ENCODE measurements at regions not wholly inside any gene's neighbourhood (a gene's known extent, or its start where the extent isn't known, plus 50 kb on each side); places are given as distances from the start of the nearest gene placed in this dataset.

GRCh38 chr1:232493869-232494268, 136.1 kb downstream of the SIPA1L2 start (continued):
- TF ChIP-seq, protein P1, sequence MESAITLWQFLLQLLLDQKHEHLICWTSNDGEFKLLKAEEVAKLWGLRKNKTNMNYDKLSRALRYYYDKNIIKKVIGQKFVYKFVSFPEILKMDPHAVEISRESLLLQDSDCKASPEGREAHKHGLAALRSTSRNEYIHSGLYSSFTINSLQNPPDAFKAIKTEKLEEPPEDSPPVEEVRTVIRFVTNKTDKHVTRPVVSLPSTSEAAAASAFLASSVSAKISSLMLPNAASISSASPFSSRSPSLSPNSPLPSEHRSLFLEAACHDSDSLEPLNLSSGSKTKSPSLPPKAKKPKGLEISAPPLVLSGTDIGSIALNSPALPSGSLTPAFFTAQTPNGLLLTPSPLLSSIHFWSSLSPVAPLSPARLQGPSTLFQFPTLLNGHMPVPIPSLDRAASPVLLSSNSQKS (CRISPR knock-in tag; IDR thresholded peaks at IDR 0.05) = no peak
- TF ChIP-seq, protein P2, sequence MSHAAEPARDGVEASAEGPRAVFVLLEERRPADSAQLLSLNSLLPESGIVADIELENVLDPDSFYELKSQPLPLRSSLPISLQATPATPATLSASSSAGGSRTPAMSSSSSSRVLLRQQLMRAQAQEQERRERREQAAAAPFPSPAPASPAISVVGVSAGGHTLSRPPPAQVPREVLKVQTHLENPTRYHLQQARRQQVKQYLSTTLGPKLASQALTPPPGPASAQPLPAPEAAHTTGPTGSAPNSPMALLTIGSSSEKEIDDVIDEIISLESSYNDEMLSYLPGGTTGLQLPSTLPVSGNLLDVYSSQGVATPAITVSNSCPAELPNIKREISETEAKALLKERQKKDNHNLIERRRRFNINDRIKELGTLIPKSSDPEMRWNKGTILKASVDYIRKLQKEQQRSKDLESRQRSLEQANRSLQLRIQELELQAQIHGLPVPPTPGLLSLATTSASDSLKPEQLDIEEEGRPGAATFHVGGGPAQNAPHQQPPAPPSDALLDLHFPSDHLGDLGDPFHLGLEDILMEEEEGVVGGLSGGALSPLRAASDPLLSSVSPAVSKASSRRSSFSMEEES (CRISPR knock-in tag; IDR thresholded peaks at IDR 0.05) = no peak
- no peak for TF ChIP-seq XRCC4 (IDR thresholded peaks at IDR 0.05; ENCODE audit: extremely low read depth, insufficient read depth, insufficient read length)
- no peak for TF ChIP-seq EZH2 (IDR thresholded peaks at IDR 0.05; ENCODE audit: borderline replicate concordance, low read depth, low read length)
- no peak for TF ChIP-seq HDGF (IDR thresholded peaks at IDR 0.05)
- no peak for TF ChIP-seq LEF1 (IDR thresholded peaks at IDR 0.05)
- TF ChIP-seq CREB5 (CRISPR knock-in tag; IDR thresholded peaks at IDR 0.05) = no peak
- no peak for TF ChIP-seq POLR2H (tag; IDR thresholded peaks at IDR 0.05; ENCODE audit: low read depth)
- TF ChIP-seq HNRNPLL (IDR thresholded peaks at IDR 0.05; ENCODE audit: low read depth, low read length, poor library complexity, severe bottlenecking) = no peak
- TF ChIP-seq TAF9B (IDR thresholded peaks at IDR 0.05; ENCODE audit: partially characterized antibody) = no peak
- TF ChIP-seq HOMEZ (CRISPR knock-in tag; IDR thresholded peaks at IDR 0.05) = no peak

Measured in K562 (cell line).